Right lobe of liver (tissue), 6 donors: ENCODE measurements at regions not wholly inside any gene's neighbourhood (a gene's known extent, or its start where the extent isn't known, plus 50 kb on each side); places are given as distances from the start of the nearest gene placed in this dataset.

Source experiments
- ATAC-seq, 4 donors: fragments of 200-7000 bp; cut with Tn5 transposase; one replicate each; pipeline ENCODE4 v1.9.1; 2020; ENCODE audit warnings: mild to moderate bottlenecking in 4 of 4, moderate library complexity in 4 of 4
- DNase-seq, 3 donors: peaks; one replicate each; pipeline ENCODE4 v3.0.0-alpha.2; 2020
- H3K27ac ChIP-seq, 3 donors: fragments of 200-600 bp; one replicate each; pipeline ENCODE4 v1.8.0; 2022
- H3K27me3 ChIP-seq, 2 donors: fragments of 200-600 bp; one replicate each; pipeline ENCODE4 v1.8.0; 2022
- H3K36me3 ChIP-seq, 4 donors: fragments of 200-600 bp; sonication (generic) in 1 of 4; one replicate each; pipeline versions ENCODE4 v1.5.1 to v1.8.0; 2017 to 2022; ENCODE audit warnings: control low read depth in 1 of 4
- H3K4me1 ChIP-seq, 4 donors: fragments of 200-600 bp; sonication (generic) in 1 of 4; one replicate each; pipeline versions ENCODE4 v1.5.1 to v1.8.0; 2017 to 2022; ENCODE audit warnings: control low read depth in 1 of 4
- H3K4me3 ChIP-seq, 3 donors: fragments of 200-600 bp; one replicate each; pipeline ENCODE4 v1.8.0; 2022
- H3K9me3 ChIP-seq, 4 donors: fragments of 200-600 bp; sonication (generic) in 1 of 4; one replicate each; pipeline versions ENCODE4 v1.5.1 to v1.8.0; 2017 to 2022; ENCODE audit warnings: control low read depth in 1 of 4
- POLR2A ChIP-seq: fragments of 450-650 bp; IDR thresholded peaks from one replicate; pipeline ENCODE4 v1.6.1; 2017; ENCODE audit warnings: antibody characterized with exemption, mild to moderate bottlenecking
- WGBS: methylation state at CpG from one replicate; pipeline ENCODE4 v1.1.6; 2018; ENCODE audit warnings: low coverage, low lambda C conversion rate; ENCODE audit not compliant: insufficient coverage; ENCODE audit errors: missing lambda C conversion rate; 5-methylcytosine and 5-hydroxymethylcytosine counted together
- intact Hi-C, 2 donors: fragments of 100-400 bp; cut with DNase I; formaldehyde crosslinking; loops; one replicate each; pipeline versions ENCODE4 v1.11.2 to v1.14.1; 2022
- TF ChIP-seq, protein P1 (sequence below), 4 donors: fragments of 200-600 bp in 3 of 4; fragments of 450-650 bp in 1 of 4; IDR thresholded peaks; one replicate each; pipeline versions ENCODE4 v1.5.1 to v1.8.0; 2016 to 2022; ENCODE audit warnings: antibody characterized with exemption in 4 of 4, mild to moderate bottlenecking in 2 of 4
- donor health status: DM: no; HTN: yes; CAD: no.
- donor health status: DM: no; HTN: no; CAD: no.
- donor health status: DM: no; HTN: no; CAD: no.
- donor health status: DM: no; HTN: yes; CAD: no.
- donor health status: DM: no; HTN: yes; CAD: no.

DNA sequence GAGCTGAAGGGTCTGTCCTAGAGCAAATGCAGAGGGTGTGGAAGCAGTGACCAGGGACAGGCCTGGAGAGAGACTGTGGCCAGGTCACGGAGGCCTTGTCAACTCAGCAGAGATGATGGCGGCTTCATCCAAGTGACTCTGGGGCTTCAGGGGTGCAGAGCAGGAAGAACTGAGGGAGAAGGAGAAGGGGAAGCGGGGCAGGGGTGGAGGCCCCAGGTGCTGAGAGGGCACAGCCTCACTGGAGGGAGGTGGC lies 299.1 kb downstream of the ZNF536 start:
- TF ChIP-seq, protein P1, sequence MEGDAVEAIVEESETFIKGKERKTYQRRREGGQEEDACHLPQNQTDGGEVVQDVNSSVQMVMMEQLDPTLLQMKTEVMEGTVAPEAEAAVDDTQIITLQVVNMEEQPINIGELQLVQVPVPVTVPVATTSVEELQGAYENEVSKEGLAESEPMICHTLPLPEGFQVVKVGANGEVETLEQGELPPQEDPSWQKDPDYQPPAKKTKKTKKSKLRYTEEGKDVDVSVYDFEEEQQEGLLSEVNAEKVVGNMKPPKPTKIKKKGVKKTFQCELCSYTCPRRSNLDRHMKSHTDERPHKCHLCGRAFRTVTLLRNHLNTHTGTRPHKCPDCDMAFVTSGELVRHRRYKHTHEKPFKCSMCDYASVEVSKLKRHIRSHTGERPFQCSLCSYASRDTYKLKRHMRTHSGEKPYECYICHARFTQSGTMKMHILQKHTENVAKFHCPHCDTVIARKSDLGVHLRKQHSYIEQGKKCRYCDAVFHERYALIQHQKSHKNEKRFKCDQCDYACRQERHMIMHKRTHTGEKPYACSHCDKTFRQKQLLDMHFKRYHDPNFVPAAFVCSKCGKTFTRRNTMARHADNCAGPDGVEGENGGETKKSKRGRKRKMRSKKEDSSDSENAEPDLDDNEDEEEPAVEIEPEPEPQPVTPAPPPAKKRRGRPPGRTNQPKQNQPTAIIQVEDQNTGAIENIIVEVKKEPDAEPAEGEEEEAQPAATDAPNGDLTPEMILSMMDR (IDR thresholded peaks at IDR 0.05) = no peak
- TF ChIP-seq POLR2A = no peak
- H3K36me3 ChIP-seq = no peaks in the 10 kb centered on the region
- no peak for DNase-seq
- no peak for ATAC-seq
- no peaks in the 10 kb centered on the region for H3K27me3 ChIP-seq
- H3K4me3 ChIP-seq = no peak overlapping the region
- intact Hi-C loops = loop anchor here in 1 of 2 donors (10.0 kb wide), 1 partner anchor 1554 kb away; no protein-coding TSS in a partner anchor
- H3K27ac ChIP-seq = no peak overlapping the region
- H3K4me1 ChIP-seq = no peaks in the 10 kb centered on the region
- no peaks in the 10 kb centered on the region for H3K9me3 ChIP-seq
- WGBS = 83% methylated on average over 2 of the region's 3 CpGs

DNA sequence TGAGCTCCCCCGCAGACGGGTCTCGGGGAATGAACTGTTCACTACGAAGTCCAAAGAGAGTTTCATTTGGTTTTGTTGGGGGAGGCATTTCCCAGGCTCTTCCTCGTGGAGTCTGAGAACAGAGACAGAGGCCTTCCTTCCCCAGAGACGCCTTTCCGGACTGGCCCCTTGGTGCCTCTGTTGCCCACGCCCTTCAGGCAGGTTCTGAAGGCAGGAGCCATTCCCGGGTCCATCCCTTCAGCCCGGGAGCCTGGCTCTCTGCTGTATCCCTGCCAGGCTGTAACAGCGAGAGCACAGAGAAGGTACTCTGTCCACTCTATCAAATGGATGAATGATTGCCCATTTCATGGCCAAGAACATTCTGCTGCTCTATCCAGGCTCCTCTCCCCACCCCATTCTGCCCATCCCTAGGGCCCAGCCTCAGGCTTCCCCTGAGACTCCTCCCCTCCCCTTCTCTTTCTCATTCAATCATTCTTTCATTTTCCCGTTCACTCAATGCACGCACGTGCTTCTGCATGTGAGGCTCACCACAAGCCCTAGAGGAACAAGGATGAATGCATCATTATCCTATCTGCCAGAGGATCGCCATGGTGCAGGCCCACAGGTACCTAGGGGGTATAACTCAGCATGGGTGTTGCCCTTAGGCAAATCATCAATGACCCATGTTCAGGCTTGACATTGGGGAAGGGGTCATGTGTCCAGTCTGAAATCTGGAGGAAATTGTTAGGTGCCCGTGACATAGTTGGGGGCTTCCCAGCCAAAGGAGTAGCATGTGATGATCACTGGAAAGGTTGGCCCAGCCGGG lies 298.6 kb downstream of the ZNF536 start:
- H3K4me3 ChIP-seq = no peak overlapping the region
- 81% methylated on average over 5 of the region's 17 CpGs for WGBS
- intact Hi-C loops = loop anchor here in 1 of 2 donors (10.0 kb wide), 1 partner anchor 1554 kb away; no protein-coding TSS in a partner anchor
- no peak for DNase-seq
- H3K9me3 ChIP-seq = no peaks in the 10 kb centered on the region
- no peak overlapping the region for H3K27ac ChIP-seq
- H3K4me1 ChIP-seq = no peaks in the 10 kb centered on the region
- TF ChIP-seq POLR2A = no peak
- TF ChIP-seq, protein P1 (IDR thresholded peaks at IDR 0.05) = no peak
- ATAC-seq = no peak
- H3K36me3 ChIP-seq = no peaks in the 10 kb centered on the region
- H3K27me3 ChIP-seq = no peaks in the 10 kb centered on the region

DNA sequence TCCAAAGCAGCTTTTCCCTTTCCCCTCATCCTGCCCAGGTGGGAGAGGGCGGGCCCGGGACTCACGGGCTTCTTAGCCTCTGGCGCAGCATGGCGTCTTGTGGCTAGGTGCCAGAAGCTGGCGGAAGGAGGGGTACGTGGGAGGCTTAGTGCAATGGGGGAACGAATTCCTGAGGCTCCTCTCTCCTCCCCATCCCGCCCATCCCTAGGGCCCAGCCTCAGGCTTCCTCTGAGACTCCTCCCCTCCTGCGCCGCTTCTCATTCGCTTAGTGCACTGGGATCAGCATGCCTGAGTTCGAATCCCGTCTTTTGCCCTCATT lies 297.8 kb downstream of the ZNF536 start:
- Histone ChIP-seq H3K9me3 (no peaks in the 10 kb centered on the region), H3K27ac (no peak overlapping the region), H3K4me1 (peaks cover 0 to 4% (median 1%) of the 10 kb centered on the region in 4 donors), H3K4me3 (no peak overlapping the region), H3K36me3 (no peaks in the 10 kb centered on the region), H3K27me3 (no peaks in the 10 kb centered on the region)
- ATAC-seq = no peak
- WGBS = 67% methylated on average over 12 of the region's 14 CpGs
- no peak for DNase-seq
- intact Hi-C loops = loop anchor here in 1 of 2 donors (10.0 kb wide), 1 partner anchor 1555 kb away; no protein-coding TSS in a partner anchor
- TF ChIP-seq, protein P1 (IDR thresholded peaks at IDR 0.05) = no peak
- TF ChIP-seq POLR2A = no peak

DNA sequence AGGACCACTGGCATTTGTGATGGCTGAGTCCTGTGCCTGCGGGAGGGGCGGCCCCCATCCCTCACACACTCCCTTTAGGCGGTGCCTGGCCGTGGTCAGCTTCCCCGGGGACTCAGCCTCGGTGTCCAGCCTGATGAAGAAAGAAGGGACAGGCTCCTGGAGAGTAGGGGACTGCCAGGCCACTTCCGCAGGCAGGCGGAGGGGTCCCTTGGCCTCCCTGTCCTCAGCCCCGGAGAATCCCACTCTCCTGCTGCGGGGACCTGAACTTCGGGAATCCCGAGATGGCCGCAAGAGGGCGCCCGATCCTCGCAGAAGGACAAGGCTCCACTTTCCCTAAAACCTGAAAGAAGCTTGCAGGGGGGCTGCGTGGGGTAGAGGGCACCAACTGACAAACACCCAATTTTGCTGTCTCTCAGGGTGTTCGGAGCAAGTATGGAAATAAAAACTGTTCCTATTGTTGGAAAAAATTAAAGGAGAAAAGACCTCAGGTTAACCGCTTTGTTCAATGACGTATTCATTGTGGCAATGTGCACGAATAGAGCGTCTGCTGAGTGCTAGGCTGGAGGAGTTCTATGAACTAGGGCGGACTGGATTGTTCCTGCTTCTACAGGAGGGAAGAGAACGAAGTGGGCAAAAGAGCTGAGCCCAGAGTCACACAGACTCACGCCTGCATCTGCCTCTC lies 297.3 kb downstream of the ZNF536 start:
- Histone ChIP-seq H3K4me1 (peaks cover 0 to 6% (median 3%) of the 10 kb centered on the region in 4 donors), H3K9me3 (no peaks in the 10 kb centered on the region), H3K4me3 (no peak overlapping the region), H3K36me3 (no peaks in the 10 kb centered on the region), H3K27me3 (no peaks in the 10 kb centered on the region), H3K27ac (no peak overlapping the region)
- ATAC-seq (peak in 2 of 4 donors; percentile 14 to 19), DNase-seq (peak; percentile 56 to 72 (median 70))
- intact Hi-C loops = loop anchor here in 1 of 2 donors (10.0 kb wide), 1 partner anchor 1555 kb away; no protein-coding TSS in a partner anchor
- 35% methylated on average over 11 of the region's 25 CpGs for WGBS
- no peak for TF ChIP-seq POLR2A
- TF ChIP-seq, protein P1 (IDR thresholded peaks at IDR 0.05) = peak; percentile 43 to 88 (median 78)
